CD4-positive, alpha-beta T cell (primary cell): ENCODE measurements at regions not wholly inside any gene's neighbourhood (a gene's known extent, or its start where the extent isn't known, plus 50 kb on each side); places are given as distances from the start of the nearest gene placed in this dataset.
A peak's percentile ranks its signal among the peaks of the same experiment; 100 is the strongest.

Experiments
- ATAC-seq: fragments of 200-7000 bp; cut with Tn5 transposase; one replicate; pipeline ENCODE4 v1.10.0; 2022; ENCODE audit warnings: mild to moderate bottlenecking; ENCODE audit not compliant: poor library complexity
- CTCF ChIA-PET: fragments of 350-600 bp; sonication (Branson Sonifier 250); formaldehyde crosslinking; loops from one replicate; lab custom pipeline; 2021; ENCODE audit warnings: antibody characterized with exemption, inconsistent platforms; lab: Charles Lee
- POLR2A ChIA-PET: fragments of 350-600 bp; sonication (Branson Sonifier 250); formaldehyde crosslinking; loops from one replicate; lab custom pipeline; 2021; ENCODE audit warnings: antibody characterized with exemption, inconsistent platforms; lab: Charles Lee
- DNase-seq, 14 experiments: peaks; one replicate each; pipeline ENCODE4 v3.0.0-alpha.2; 2013 to 2020; ENCODE audit warnings: mixed read lengths in 2 of 14
- H3K27ac ChIP-seq, 2 donors: one replicate each; pipeline versions ENCODE4 v1.5.1 to v1.7.0; 2013; ENCODE audit warnings: low read length in 2 of 2, low read depth in 1 of 2, mild to moderate bottlenecking in 1 of 2
- H3K27me3 ChIP-seq, 2 experiments: 1 replicate in 1 of 2; 2 replicates in 1 of 2; pipeline versions ENCODE4 v1.6.1 to v1.7.0; 2013; ENCODE audit warnings: low read length in 2 of 2, control low read depth in 1 of 2, mild to moderate bottlenecking in 1 of 2, moderate library complexity in 1 of 2; ENCODE audit not compliant: insufficient read depth in 2 of 2, control insufficient read depth in 1 of 2
- H3K36me3 ChIP-seq: one replicate; pipeline ENCODE4 v1.6.1; 2013; ENCODE audit warnings: low read length, control low read depth; ENCODE audit not compliant: insufficient read depth
- H3K4me1 ChIP-seq: one replicate; pipeline ENCODE4 v1.6.1; 2013; ENCODE audit warnings: low read length, control low read depth; ENCODE audit not compliant: insufficient read depth
- H3K4me3 ChIP-seq: one replicate; pipeline ENCODE4 v1.5.1; 2013; ENCODE audit warnings: mild to moderate bottlenecking, low read length, moderate library complexity
- H3K9me3 ChIP-seq, 2 experiments: 1 replicate in 1 of 2; 2 replicates in 1 of 2; pipeline versions ENCODE4 v1.6.1 to v1.7.0; 2013; ENCODE audit warnings: low read length in 2 of 2, mild to moderate bottlenecking in 2 of 2, control low read depth in 1 of 2, moderate library complexity in 1 of 2; ENCODE audit not compliant: control insufficient read depth in 1 of 2, insufficient read depth in 1 of 2
- H3K27ac Mint-ChIP-seq: one replicate; pipeline ENCODE4 v1.8.0; 2020; ENCODE audit warnings: mixed read lengths
- H3K27me3 Mint-ChIP-seq: one replicate; pipeline ENCODE4 v1.8.0; 2021; ENCODE audit warnings: mixed read lengths
- H3K36me3 Mint-ChIP-seq: one replicate; pipeline ENCODE4 v1.8.0; 2021; ENCODE audit warnings: low read depth, mixed read lengths
- H3K4me1 Mint-ChIP-seq: one replicate; pipeline ENCODE4 v1.8.0; 2021; ENCODE audit warnings: low read depth, mixed read lengths
- H3K4me3 Mint-ChIP-seq: one replicate; pipeline ENCODE4 v1.8.0; 2020; ENCODE audit warnings: mild to moderate bottlenecking, mixed read lengths
- H3K9me3 Mint-ChIP-seq: one replicate; pipeline ENCODE4 v1.8.0; 2020; ENCODE audit warnings: mixed read lengths
- intact Hi-C, 2 experiments: fragments of 100-400 bp; cut with DNase I in 1 of 2; cut with micrococcal nuclease in 1 of 2; formaldehyde crosslinking; loops; one replicate each; pipeline versions ENCODE4 v1.15.1 to v1.9.0; 2023 to 2025; cut with DNase I, micrococcal nuclease
- TF ChIP-seq, protein P1 (sequence below): fragments of 200-600 bp; IDR thresholded peaks from one replicate; pipeline ENCODE4 v1.8.0; 2022; ENCODE audit warnings: antibody characterized with exemption, mild to moderate bottlenecking

DNA sequence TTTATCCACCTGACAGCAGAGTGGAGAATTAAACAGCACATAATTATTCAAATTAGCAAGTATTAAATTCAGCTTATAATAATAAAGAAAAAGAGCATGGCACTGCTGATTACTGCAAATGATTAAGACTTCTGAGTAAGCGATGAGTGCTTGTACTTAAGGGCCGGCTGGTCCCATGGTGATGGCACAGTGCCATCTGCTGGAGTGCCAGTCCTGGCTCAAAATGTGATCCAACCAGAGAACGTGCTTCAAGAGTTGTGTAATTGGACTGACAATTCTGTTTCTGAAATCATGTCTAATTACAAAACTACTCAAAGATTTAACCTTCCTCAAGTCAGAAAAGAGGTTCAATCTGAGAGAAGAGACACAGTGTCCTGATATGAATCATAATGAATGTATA is 181.6 kb upstream of the RGS17 start:
- TF ChIP-seq, protein P1, sequence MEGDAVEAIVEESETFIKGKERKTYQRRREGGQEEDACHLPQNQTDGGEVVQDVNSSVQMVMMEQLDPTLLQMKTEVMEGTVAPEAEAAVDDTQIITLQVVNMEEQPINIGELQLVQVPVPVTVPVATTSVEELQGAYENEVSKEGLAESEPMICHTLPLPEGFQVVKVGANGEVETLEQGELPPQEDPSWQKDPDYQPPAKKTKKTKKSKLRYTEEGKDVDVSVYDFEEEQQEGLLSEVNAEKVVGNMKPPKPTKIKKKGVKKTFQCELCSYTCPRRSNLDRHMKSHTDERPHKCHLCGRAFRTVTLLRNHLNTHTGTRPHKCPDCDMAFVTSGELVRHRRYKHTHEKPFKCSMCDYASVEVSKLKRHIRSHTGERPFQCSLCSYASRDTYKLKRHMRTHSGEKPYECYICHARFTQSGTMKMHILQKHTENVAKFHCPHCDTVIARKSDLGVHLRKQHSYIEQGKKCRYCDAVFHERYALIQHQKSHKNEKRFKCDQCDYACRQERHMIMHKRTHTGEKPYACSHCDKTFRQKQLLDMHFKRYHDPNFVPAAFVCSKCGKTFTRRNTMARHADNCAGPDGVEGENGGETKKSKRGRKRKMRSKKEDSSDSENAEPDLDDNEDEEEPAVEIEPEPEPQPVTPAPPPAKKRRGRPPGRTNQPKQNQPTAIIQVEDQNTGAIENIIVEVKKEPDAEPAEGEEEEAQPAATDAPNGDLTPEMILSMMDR: no peak
- H3K4me1 ChIP-seq: no peaks in the 10 kb centered on the region
- no peaks in the 10 kb centered on the region for H3K27me3 Mint-ChIP-seq
- H3K36me3 Mint-ChIP-seq: no peaks in the 10 kb centered on the region
- H3K27ac ChIP-seq: no peak overlapping the region
- DNase-seq (peak in 6 of 14 experiments; percentile 0 to 33 (median 12)), ATAC-seq (no peak)
- no peaks in the 10 kb centered on the region for H3K9me3 ChIP-seq
- POLR2A ChIA-PET: no interaction called here
- no peaks in the 10 kb centered on the region for H3K9me3 Mint-ChIP-seq
- H3K4me3 Mint-ChIP-seq: no peak overlapping the region
- no peaks in the 10 kb centered on the region for H3K4me1 Mint-ChIP-seq
- H3K27ac Mint-ChIP-seq: no peak overlapping the region
- no peak overlapping the region for H3K4me3 ChIP-seq
- CTCF ChIA-PET: no interaction called here
- no peaks in the 10 kb centered on the region for H3K36me3 ChIP-seq
- no peaks in the 10 kb centered on the region for H3K27me3 ChIP-seq
- intact Hi-C loops: loop anchor here (5.0 kb wide), 1 partner anchor 280 kb away; no protein-coding TSS in a partner anchor

DNA sequence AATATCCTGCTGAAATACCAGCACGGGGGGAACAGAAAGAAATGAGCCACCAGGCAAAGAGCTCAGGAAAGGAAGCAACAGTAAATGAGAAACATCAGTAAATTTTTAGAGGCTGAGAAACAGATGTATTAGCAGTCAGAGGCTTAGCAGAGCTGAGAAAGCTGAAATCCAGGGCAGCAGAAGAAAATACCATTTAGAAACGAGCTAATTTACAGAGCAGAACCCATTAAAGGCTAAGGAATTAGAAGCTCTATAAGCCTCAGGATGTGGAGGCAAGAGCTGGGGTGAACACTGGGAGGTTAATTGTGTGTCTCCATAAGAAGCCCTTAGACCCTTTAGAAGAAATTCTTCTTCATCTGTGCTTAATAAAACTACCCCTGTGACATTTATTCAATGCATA is 178.6 kb upstream of the RGS17 start:
- DNase-seq: no peak
- no peaks in the 10 kb centered on the region for H3K4me1 Mint-ChIP-seq
- no peaks in the 10 kb centered on the region for H3K9me3 Mint-ChIP-seq
- Histone ChIP-seq H3K4me3 (no peak overlapping the region), H3K9me3 (no peaks in the 10 kb centered on the region), H3K27ac (no peak overlapping the region), H3K36me3 (no peaks in the 10 kb centered on the region), H3K4me1 (no peaks in the 10 kb centered on the region), H3K27me3 (no peaks in the 10 kb centered on the region)
- no peaks in the 10 kb centered on the region for H3K36me3 Mint-ChIP-seq
- no peak overlapping the region for H3K27ac Mint-ChIP-seq
- H3K27me3 Mint-ChIP-seq: peaks cover 4% of the 10 kb centered on the region
- H3K4me3 Mint-ChIP-seq: no peak overlapping the region
- CTCF ChIA-PET: no interaction called here
- POLR2A ChIA-PET: no interaction called here
- no peak for ATAC-seq
- intact Hi-C loops: loop anchor here (5.0 kb wide), 1 partner anchor 277 kb away; no protein-coding TSS in a partner anchor
- TF ChIP-seq, protein P1: no peak

DNA sequence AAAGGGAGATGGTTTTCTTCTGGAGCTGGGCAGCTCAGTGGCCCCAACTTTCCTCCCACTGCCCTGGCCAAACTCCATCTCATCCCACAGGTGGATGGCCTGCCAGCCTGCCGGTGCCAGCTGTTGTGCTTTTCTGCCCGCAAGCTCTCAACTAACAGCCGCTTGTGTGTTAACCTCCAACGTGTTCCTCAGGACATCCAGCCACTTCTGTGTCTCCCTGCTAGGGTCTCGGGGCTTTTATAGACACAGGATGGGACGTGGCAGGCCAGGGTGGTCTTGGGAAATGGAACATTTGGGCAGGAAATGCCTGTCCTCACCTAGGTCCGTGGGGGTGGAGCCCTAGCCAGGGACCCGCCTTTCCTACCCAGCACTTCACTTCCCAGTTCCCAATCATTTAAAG is 171.1 kb upstream of the RGS17 start:
- intact Hi-C loops: no loop called here
- no peaks in the 10 kb centered on the region for H3K36me3 ChIP-seq

More for the DNA sequence above, 171.1 kb upstream of the RGS17 start:
- no peaks in the 10 kb centered on the region for H3K27me3 ChIP-seq
- Mint-ChIP-seq H3K4me3 (no peak overlapping the region), H3K36me3 (no peaks in the 10 kb centered on the region), H3K27ac (no peak overlapping the region), H3K27me3 (peaks cover 4% of the 10 kb centered on the region), H3K9me3 (no peaks in the 10 kb centered on the region), H3K4me1 (no peaks in the 10 kb centered on the region)
- H3K9me3 ChIP-seq: peaks cover 0 to 9% of the 10 kb centered on the region in 2 experiments
- DNase-seq (no peak), ATAC-seq (no peak)
- H3K4me1 ChIP-seq: no peaks in the 10 kb centered on the region
- CTCF ChIA-PET: no interaction called here
- H3K27ac ChIP-seq: no peak overlapping the region
- H3K4me3 ChIP-seq: no peak overlapping the region
- TF ChIP-seq, protein P1: no peak
- POLR2A ChIA-PET: no interaction called here
